ENCODE measurements at regions not wholly inside any gene's neighbourhood (a gene's known extent, or its start where the extent isn't known, plus 50 kb on each side); places are given as distances from the start of the nearest gene placed in this dataset.

DNA sequence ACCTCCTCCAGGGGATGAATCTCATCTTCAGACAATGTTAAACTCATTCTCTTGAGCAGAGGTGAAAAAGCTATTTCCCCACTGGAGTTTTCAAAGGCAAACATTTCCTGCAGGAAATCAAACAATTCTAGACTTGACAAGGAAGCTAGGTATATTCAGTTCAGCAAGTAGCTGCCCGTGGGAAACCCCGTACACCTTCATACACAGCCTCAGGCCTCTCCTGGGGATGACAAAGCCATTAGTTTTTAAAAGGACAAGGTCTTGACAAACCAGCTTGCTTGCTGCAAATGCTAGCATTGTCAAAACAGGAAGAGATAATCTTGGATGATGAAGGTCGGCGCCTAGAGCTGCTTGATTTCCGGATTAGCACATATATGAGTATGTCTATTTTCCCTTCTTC is 1630.8 kb upstream of the TENM4 start:
- intact Hi-C loops (cut with micrococcal nuclease): no loop called here

More for the DNA sequence above, 1630.8 kb upstream of the TENM4 start:
- Histone ChIP-seq H3K4me1 (ENCODE audit: control insufficient read depth, insufficient read depth, low read length) (no peaks in the 10 kb centered on the region), H3K27me3 (ENCODE audit: control insufficient read depth, insufficient read depth, low read length) (no peaks in the 10 kb centered on the region), H2BK120ac (ENCODE audit: low read depth, low read length) (no peak overlapping the region), H3K79me1 (ENCODE audit: low read depth in 1 of 2, low read length in 2 of 2) (no peaks in the 10 kb centered on the region), H4K8ac (ENCODE audit: low read depth in 2 of 2, low read length in 2 of 2) (no peak overlapping the region), H2AK9ac (replicated peaks; ENCODE audit: low read depth, low read length, poor library complexity) (no peak overlapping the region), H2AK5ac (ENCODE audit: low read depth, low read length) (no peak overlapping the region), H2AFZ (replicated peaks; ENCODE audit: low read length, poor library complexity) (no peak overlapping the region), H3K56ac (ENCODE audit: extremely low read depth, insufficient read depth, low read length) (no peak overlapping the region), H3K18ac (ENCODE audit: low read depth, low read length) (no peak overlapping the region), H2BK5ac (ENCODE audit: low read depth, low read length, poor library complexity, severe bottlenecking) (no peak overlapping the region), H2BK15ac (ENCODE audit: low read depth, low read length) (no peak overlapping the region), H2BK20ac (ENCODE audit: low read depth, low read length) (no peak overlapping the region), H4K5ac (ENCODE audit: low read depth, low read length) (no peak overlapping the region), H4K20me1 (ENCODE audit: insufficient read depth, low read length) (no peaks in the 10 kb centered on the region), H3K4me3 (ENCODE audit: insufficient read depth, low read depth, low read length) (no peak overlapping the region), H3K36me3 (ENCODE audit: control insufficient read depth, insufficient read depth, low read length) (no peaks in the 10 kb centered on the region), H3K9me3 (ENCODE audit: control insufficient read depth, insufficient read depth, low read length) (no peaks in the 10 kb centered on the region), H3K14ac (replicated peaks; ENCODE audit: low read depth, low read length) (no peak overlapping the region), H3K23ac (ENCODE audit: low read depth, low read length) (no peak overlapping the region), H3K4ac (ENCODE audit: low read depth, low read length) (no peak overlapping the region), H3K9ac (ENCODE audit: low read depth, low read length) (no peak overlapping the region), H4K91ac (ENCODE audit: insufficient read depth, low read depth, low read length) (no peak overlapping the region), H3K27ac (ENCODE audit: insufficient read depth, low read length) (no peak overlapping the region), H3K4me2 (ENCODE audit: low read depth, low read length) (no peak overlapping the region), H3K9me1 (ENCODE audit: insufficient read depth, low read length) (no peaks in the 10 kb centered on the region)
- ATAC-seq (ENCODE audit: low read depth) (no peak), DNase-seq (no peak)
- dilution Hi-C loops (cut with HindIII; ENCODE audit: low sequenced_read_pairs, unreplicated experiment): no loop called here
- whole genome bisulfite sequencing, 2 experiments (ENCODE audit: extremely low coverage in 2 of 2, insufficient read length in 1 of 2): 50% methylated on average over 1 of the region's 5 CpGs; no CpG with 5 or more reads in 1 of the 2 experiments
- POLR2A ChIA-PET (ENCODE audit: unreplicated experiment): no interaction called here
- TF ChIP-seq, protein P1, sequence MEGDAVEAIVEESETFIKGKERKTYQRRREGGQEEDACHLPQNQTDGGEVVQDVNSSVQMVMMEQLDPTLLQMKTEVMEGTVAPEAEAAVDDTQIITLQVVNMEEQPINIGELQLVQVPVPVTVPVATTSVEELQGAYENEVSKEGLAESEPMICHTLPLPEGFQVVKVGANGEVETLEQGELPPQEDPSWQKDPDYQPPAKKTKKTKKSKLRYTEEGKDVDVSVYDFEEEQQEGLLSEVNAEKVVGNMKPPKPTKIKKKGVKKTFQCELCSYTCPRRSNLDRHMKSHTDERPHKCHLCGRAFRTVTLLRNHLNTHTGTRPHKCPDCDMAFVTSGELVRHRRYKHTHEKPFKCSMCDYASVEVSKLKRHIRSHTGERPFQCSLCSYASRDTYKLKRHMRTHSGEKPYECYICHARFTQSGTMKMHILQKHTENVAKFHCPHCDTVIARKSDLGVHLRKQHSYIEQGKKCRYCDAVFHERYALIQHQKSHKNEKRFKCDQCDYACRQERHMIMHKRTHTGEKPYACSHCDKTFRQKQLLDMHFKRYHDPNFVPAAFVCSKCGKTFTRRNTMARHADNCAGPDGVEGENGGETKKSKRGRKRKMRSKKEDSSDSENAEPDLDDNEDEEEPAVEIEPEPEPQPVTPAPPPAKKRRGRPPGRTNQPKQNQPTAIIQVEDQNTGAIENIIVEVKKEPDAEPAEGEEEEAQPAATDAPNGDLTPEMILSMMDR (conservative IDR thresholded peaks at IDR 0.05; ENCODE audit: low read depth, low read length): no peak
- TF ChIP-seq MXI1 (IDR thresholded peaks at IDR 0.05; ENCODE audit: borderline replicate concordance, low read depth, low read length) (no peak), RFX5 (IDR thresholded peaks at IDR 0.05; ENCODE audit: low read depth, low read length) (no peak), MAZ (IDR thresholded peaks at IDR 0.05; ENCODE audit: borderline replicate concordance, low read depth, low read length) (no peak), BHLHE40 (IDR thresholded peaks at IDR 0.05; ENCODE audit: low read depth, low read length) (no peak), ELK1 (IDR thresholded peaks at IDR 0.05; ENCODE audit: borderline replicate concordance, low read depth, low read length) (no peak), USF2 (IDR thresholded peaks at IDR 0.05; ENCODE audit: low read depth, low read length) (no peak), POLR2A (IDR thresholded peaks at IDR 0.05; ENCODE audit: low read depth, low read length) (no peak), NFE2L2 (IDR thresholded peaks at IDR 0.05; ENCODE audit: low read depth, low read length) (no peak), FOS (IDR thresholded peaks at IDR 0.05; ENCODE audit: low read depth, low read length) (no peak), RCOR1 (IDR thresholded peaks at IDR 0.05; ENCODE audit: insufficient replicate concordance, low read length) (no peak)
- BruUV-seq (replicated peaks): no TSS peak
- in situ Hi-C loops (cut with MboI; ENCODE audit: low sequenced_read_pairs): no loop called here
- CTCF ChIA-PET: no interaction called here
